GM18511 (cell line): ENCODE measurements at regions not wholly inside any gene's neighbourhood (a gene's known extent, or its start where the extent isn't known, plus 50 kb on each side); places are given as distances from the start of the nearest gene placed in this dataset.
"Not testable (repeated sequence)": the region's sequence is repeated elsewhere in the genome, so short reads cannot be mapped to it uniquely, and the experiment has no call there.

ENCODE experiments used
- ATAC-seq: cut with Tn5 transposase; IDR thresholded peaks from one replicate; pipeline ENCODE4 v1.9.1; 2021; ENCODE audit warnings: mild to moderate bottlenecking, moderate library complexity; ENCODE audit not compliant: unreplicated experiment

DNA sequence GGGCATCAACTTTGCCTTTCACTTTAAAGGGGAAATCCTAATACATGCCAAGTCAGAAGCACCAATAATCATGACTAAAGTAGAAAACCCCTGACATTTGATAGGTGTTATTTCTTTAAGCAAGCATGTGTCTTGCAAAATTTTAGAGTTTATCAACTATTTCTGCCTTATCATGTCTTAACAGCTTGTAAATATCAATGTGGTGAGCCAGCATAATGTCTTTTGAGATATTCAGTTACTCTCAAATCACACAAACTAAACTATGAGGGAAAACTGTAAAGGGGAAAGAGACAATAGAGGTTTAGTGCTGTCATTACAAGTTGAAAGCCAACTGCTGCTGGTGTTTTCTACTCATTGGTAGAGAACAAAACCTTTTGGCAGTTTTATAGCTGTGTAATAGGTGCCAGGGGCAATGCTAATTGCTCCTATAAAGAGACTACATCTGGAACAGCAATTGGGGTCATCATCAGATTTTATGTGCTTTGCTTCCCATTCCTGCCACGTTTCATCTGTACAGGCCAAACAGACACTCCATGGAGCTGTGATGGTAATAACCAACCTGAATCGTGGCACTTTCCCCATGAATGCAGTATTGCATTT, 1027.4 kb downstream of the FSCB start:
- ATAC-seq, result no peak

- ATAC-seq, result no peak
These were observed 1030.3 kb downstream of the FSCB start for GRCh38 chr14:43476822-43477221.

GRCh38 chr14:43475757-43476156, 1031.3 kb downstream of the FSCB start:
- ATAC-seq, result no peak

DNA sequence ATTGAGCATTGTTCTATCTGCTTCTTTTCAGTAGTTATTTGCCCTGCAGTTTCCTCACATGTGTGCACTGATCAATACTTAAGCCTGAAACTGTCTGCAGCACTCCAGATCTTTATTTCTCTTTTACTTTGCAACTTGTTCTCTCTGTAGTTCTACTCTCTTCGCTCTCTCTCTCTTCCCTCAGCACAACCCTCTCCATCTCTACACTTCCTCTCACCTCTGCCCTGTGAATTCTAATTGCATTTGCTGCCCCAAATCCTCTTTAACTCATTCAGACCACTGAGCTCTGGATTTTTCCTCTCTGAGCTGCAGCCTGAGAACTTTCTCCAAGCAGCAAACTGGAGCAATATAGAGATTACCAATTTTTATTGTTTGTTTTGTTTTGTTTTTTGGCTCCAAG, 1035.5 kb downstream of the FSCB start:
- ATAC-seq, result no peak

DNA sequence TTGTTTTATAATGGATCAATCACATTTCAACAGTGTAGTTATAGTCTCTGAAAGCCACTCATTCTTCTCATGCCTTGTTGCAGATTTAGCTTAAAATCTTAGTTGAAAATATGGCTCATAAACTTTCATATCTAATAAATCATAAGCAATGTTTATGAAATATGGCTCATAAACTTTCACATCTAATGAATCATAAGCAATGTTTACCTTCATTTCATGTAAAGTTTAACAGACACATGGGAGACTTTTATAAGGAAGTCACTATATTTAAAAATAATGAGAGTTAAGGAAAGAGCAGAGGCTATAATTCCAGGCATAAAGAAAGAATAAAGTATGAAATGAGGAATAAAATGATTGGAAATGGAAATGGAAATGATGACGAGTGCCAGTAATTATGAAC, 1042.1 kb downstream of the FSCB start:
- ATAC-seq, result no peak

- ATAC-seq, result no peak
These were observed 1057.8 kb downstream of the FSCB start for GRCh38 chr14:43449291-43449690.

- no peak for ATAC-seq
These were observed 1069.0 kb downstream of the FSCB start for GRCh38 chr14:43438056-43438455.

DNA sequence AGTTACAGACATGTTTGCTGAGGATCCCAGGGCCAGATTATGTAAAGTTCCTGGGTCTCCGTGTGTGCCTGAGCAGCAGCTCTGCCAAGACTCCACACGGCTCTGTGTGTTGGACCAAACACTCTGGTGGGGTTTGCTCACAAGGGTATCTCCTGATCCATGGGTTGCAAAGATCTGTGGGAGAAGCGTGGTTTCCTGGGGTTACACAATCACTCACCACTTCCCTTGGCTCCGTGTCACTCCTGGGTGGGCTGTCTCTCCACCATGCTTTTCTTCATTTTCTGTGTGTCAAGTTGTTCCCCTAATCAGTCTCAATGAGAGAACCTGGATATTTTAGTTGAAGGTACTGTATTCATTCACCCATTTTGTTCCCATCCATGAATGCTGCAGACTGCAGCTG, 1088.8 kb downstream of the FSCB start:
- no peak for ATAC-seq

DNA sequence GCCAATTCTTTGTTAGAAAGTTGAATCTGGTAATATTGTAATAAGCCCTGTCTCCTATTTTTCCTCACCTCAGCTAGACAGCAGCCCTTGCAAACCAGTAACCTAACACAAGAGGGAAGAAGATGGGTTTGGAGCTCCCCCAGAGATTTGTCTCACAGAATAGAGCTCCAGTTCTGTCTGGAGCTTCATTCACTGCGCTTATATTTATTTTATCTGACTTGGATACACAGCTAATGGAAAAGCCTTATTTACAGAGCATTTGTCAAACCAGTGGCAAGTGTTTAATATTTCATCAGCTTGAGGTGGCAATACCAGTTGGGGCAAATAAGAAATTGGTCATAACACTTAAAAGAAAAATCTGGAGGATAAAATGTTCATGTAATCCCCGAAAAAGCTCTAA, 1094.0 kb downstream of the FSCB start:
- no peak for ATAC-seq

- ATAC-seq, result no peak
These were observed 1095.2 kb downstream of the FSCB start for GRCh38 chr14:43411841-43412240.

GRCh38 chr14:43410631-43411030, 1096.5 kb downstream of the FSCB start:
- no peak for ATAC-seq

DNA sequence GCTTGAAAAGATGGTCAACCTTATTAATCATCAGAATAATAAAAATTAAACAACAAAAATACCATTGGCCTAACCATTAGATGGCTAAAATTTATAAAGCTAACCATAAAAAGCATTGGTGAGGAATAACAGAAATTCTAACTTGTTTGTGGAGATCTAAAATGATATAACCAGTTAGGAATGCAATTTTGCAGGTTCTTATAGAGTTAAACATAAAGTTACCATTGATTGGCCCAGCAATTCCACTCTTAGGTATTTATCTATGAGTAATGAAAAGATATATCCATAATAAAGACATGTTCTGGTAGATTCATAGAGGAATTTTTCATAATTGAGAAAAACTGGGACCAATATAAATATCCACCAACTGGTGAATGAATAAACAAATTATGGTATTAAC, 1098.6 kb downstream of the FSCB start:
- ATAC-seq, result no peak

DNA sequence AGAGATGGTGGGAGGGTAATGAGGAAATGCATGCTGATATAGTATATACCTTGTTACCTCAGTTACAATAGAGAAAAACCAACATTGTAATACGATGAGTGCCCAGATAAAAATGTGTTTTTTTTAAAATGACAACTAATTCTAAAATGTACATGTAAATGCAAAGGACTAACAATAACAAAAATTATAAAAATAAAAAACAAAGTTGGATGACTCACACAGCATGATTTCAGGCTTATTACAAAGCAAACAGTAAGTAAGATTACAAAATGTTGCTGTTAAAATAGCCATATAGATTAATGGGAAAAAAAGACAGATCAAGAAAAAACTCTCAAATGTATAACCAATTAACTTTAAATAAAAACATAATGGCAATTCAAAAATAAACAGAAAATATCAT, 1099.4 kb downstream of the FSCB start:
- ATAC-seq, result no peak

DNA sequence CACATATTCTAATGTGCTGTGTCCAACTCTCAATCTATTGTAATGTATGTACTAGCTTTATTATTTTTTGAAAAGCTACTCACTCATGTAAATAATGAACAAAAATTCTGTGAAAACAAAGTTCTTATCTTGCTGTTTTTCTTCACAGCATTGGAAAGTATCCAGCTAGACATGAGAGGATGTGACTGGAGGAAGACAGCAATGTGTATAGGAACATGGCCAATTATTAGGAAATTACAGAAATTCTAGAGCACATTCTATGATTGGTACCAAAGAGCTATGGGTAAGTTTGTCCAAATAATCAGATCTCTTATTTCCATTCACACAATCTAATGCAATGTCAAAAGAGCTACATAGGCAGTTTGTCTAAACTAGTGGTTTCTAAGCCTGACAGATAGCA, 1100.2 kb downstream of the FSCB start:
- no peak for ATAC-seq

- no peak for ATAC-seq
These were observed 1107.8 kb downstream of the FSCB start for GRCh38 chr14:43399289-43399688.

DNA sequence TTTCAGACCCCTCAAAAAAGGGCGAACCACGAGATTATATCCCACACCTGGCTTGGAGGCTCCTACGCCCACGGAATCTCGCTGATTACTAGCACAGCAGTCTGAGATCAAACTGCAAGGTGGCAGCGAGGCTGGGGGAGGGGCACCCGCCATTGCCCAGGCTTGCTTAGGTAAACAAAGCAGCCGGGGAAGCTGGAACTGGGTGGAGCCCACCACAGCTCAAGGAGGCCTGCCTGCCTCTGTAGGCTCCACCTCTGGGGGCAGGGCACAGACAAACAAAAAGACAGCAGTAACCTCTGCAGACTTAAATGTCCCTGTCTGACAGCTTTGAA, 1136.6 kb downstream of the FSCB start:
- not testable (repeated sequence) for ATAC-seq

GRCh38 chr14:43369710-43370564, 1137.1 kb downstream of the FSCB start:
- ATAC-seq, result no peak

- ATAC-seq, result no peak
These were observed 1144.5 kb downstream of the FSCB start for GRCh38 chr14:43362586-43362985.

- ATAC-seq, result no peak
These were observed 1145.3 kb downstream of the FSCB start for GRCh38 chr14:43361751-43362150.

DNA sequence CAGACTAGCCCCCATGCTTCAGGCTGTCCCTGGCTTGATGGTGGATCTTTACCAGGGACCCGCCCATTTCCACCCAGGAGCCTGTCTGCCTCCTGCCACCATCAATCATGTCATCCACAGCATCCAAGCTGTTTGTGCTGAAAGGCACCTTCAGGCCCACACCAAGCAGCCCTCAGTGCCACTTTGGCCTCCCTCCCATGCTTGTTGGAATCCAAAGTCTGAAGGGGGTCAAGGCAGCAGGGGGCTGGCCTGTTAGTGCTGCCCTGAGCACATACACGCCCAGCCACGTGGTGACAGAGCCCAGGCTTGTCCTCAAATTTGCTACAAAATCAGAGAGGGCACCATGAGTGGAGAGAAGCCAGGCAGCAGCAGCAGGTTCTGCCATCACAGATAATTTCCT, 1146.8 kb downstream of the FSCB start:
- no peak for ATAC-seq

DNA sequence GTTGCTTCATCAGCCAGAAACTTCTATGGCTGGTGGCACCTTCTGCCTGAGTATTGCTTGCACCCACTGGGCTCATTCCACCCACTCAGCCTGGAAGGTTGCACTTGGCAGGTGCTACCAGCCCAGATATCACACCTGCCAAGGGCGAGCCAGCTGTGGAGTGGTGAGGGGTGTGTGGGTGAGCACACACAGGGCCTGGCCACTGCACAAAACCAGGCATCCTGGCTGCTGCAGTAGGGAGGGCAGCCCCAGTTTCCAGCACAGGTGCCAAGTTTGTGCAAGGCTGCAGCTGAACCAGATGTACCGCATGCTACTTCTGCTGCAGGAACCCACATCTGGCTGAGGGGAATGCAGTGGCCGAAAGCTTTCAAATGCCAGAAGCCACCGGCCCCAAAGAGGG, 1147.8 kb downstream of the FSCB start:
- no peak for ATAC-seq

DNA sequence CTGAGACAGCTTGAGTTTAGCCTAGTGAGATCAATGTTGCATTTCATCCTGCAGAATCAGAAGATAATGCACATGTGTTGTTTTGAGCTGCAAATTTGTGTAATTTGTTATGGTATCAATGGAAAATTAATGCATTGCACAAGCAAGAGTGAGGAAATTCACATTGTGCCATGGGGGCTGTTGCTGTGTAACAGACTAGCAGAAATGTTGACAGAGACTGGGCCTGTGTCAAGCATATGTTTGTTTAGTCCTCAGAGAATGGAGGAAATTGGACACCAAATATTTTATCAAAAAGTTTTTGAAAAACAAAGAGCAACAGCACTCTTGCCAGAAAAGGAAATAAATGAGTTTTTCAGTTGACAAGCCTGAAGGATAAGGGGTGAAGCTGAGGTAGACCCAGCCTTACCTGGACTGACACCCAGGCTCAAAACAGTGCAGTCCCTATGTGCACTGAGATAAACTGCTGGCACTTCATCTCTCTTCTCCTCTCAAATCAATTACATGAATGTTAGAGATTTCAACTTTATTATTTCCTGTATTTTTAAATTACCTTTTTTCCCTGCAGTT, 1150.0 kb downstream of the FSCB start:
- ATAC-seq, result no peak
